Gastrocnemius medialis (tissue), 4 donors: ENCODE measurements at regions not wholly inside any gene's neighbourhood (a gene's known extent, or its start where the extent isn't known, plus 50 kb on each side); places are given as distances from the start of the nearest gene placed in this dataset.

Experiments used
- ATAC-seq, 2 donors: fragments of 150-250 bp; one replicate each; pipeline ENCODE4 v1.9.1; 2016
- DNase-seq, 2 donors: peaks; one replicate each; pipeline ENCODE4 v3.0.0-alpha.2; 2019
- H3K27ac ChIP-seq, 4 donors: fragments of 200-600 bp; sonication (generic); 1 replicate in 1 of 4; 2 replicates in 3 of 4; pipeline ENCODE4 v1.5.1; 2016 to 2018; ENCODE audit warnings: mild to moderate bottlenecking in 2 of 4, moderate library complexity in 1 of 4
- H3K27me3 ChIP-seq, 3 donors: fragments of 200-600 bp; sonication (generic) in 2 of 3; 1 replicate in 1 of 3; 2 replicates in 2 of 3; pipeline versions ENCODE4 v1.5.1 to v1.6.0; 2016 to 2019; ENCODE audit warnings: mild to moderate bottlenecking in 1 of 3, moderate library complexity in 1 of 3
- H3K36me3 ChIP-seq, 2 donors: fragments of 200-600 bp; sonication (generic) in 1 of 2; one replicate each; pipeline ENCODE4 v1.5.1; 2017 to 2018
- H3K4me1 ChIP-seq, 2 donors: fragments of 200-600 bp; sonication (generic) in 1 of 2; one replicate each; pipeline ENCODE4 v1.5.1; 2016 to 2017; ENCODE audit warnings: mild to moderate bottlenecking in 2 of 2
- H3K4me3 ChIP-seq, 4 donors: fragments of 200-600 bp; sonication (generic) in 3 of 4; 1 replicate in 1 of 4; 2 replicates in 3 of 4; pipeline ENCODE4 v1.5.1; 2016 to 2019; ENCODE audit warnings: mild to moderate bottlenecking in 2 of 4
- H3K9me3 ChIP-seq, 3 donors: fragments of 200-600 bp; sonication (generic) in 2 of 3; 1 replicate in 1 of 3; 2 replicates in 2 of 3; pipeline ENCODE4 v1.5.1; 2016 to 2019
- CTCF ChIP-seq, 5 experiments: fragments of 450-650 bp in 3 of 5; fragments of 200-600 bp in 2 of 5; sonication (generic) in 2 of 5; IDR thresholded peaks in 4 of 5; conservative IDR thresholded peaks in 1 of 5; 1 replicate in 4 of 5; 2 replicates in 1 of 5; pipeline ENCODE4 v1.5.1; 2016 to 2019; ENCODE audit warnings: antibody characterized with exemption in 5 of 5, mild to moderate bottlenecking in 3 of 5, moderate library complexity in 3 of 5
- POLR2A ChIP-seq, 2 donors: fragments of 450-650 bp; IDR thresholded peaks; one replicate each; pipeline ENCODE4 v1.6.1; 2017; ENCODE audit warnings: antibody characterized with exemption in 2 of 2, mild to moderate bottlenecking in 2 of 2, moderate library complexity in 2 of 2
- in situ Hi-C, 4 donors: fragments of 200-750 bp; cut with MboI; loops; one replicate each; pipeline versions ENCODE4 v1.15.0 to v1.8.0; 2017; ENCODE audit warnings: low sequenced_read_pairs in 4 of 4
- intact Hi-C: fragments of 100-400 bp; cut with DNase I; formaldehyde crosslinking; loops from one replicate; pipeline ENCODE4 v1.15.1; 2023; ENCODE audit warnings: low total_unique reads

GRCh38 chr9:38119560-38120236 is 50.7 kb upstream of the SHB start:
- no peak overlapping the region for H3K4me3 ChIP-seq
- no peak for TF ChIP-seq POLR2A (IDR thresholded peaks at IDR 0.05)
- no peak for TF ChIP-seq CTCF (IDR thresholded peaks at IDR 0.05 in 4 of 5, conservative IDR thresholded peaks at IDR 0.05 in 1 of 5)
- no peak for ATAC-seq
- no peak for DNase-seq
- H3K9me3 ChIP-seq = no peaks in the 10 kb centered on the region
- H3K4me1 ChIP-seq = no peaks in the 10 kb centered on the region
- intact Hi-C loops = no loop called here
- H3K27ac ChIP-seq = no peak overlapping the region
- no peaks in the 10 kb centered on the region for H3K27me3 ChIP-seq
- H3K36me3 ChIP-seq = no peaks in the 10 kb centered on the region
- in situ Hi-C loops = loop anchor here in 1 of 4 donors (25.0 kb wide), 1 partner anchor 243 kb away; no protein-coding TSS in a partner anchor

GRCh38 chr9:38118862-38119438 is 49.9 kb upstream of the SHB start:
- Histone ChIP-seq H3K9me3 (no peaks in the 10 kb centered on the region), H3K4me1 (no peaks in the 10 kb centered on the region), H3K27ac (no peak overlapping the region), H3K4me3 (no peak overlapping the region), H3K36me3 (no peaks in the 10 kb centered on the region), H3K27me3 (no peaks in the 10 kb centered on the region)
- intact Hi-C loops (no loop called here), in situ Hi-C loops (loop anchor here in 1 of 4 donors (25.0 kb wide), 1 partner anchor 243 kb away; no protein-coding TSS in a partner anchor)
- TF ChIP-seq POLR2A (IDR thresholded peaks at IDR 0.05) (no peak), CTCF (IDR thresholded peaks at IDR 0.05 in 4 of 5, conservative IDR thresholded peaks at IDR 0.05 in 1 of 5) (no peak)
- ATAC-seq (no peak), DNase-seq (no peak)
